Endothelial cell of umbilical vein (primary cell): ENCODE measurements at regions not wholly inside any gene's neighbourhood (a gene's known extent, or its start where the extent isn't known, plus 50 kb on each side); places are given as distances from the start of the nearest gene placed in this dataset.

Experiments used
- BruUV-seq: library from RNA; stranded (reverse); fragments of 400-500 nt; replicated peaks from 2 replicates; lab custom pipeline; 2021; lab: Mats Ljungman, UMichigan
- CTCF ChIA-PET: fragments of 300-600, 350-600 bp; sonication (Branson Sonifier 250); formaldehyde crosslinking; loops from one replicate; lab custom pipeline; 2021; ENCODE audit warnings: antibody characterized with exemption, inconsistent platforms; lab: Charles Lee
- POLR2A ChIA-PET: fragments of 300-600, 350-600 bp; sonication (Branson Sonifier 250); formaldehyde crosslinking; loops from one replicate; lab custom pipeline; 2021; ENCODE audit warnings: antibody characterized with exemption, inconsistent platforms; lab: Charles Lee
- DNase-seq: peaks from one replicate; pipeline ENCODE4 v3.0.0-alpha.2; 2011; ENCODE audit warnings: low read depth, low spot score
- FAIRE-seq: peaks from 2 replicates; lab custom pipeline; 2011; peaks lifted over from hg19 to GRCh38; lab: Jason Lieb, UNC
- H2AFZ ChIP-seq: 2 replicates; pipeline ENCODE4 v1.6.0; 2012; ENCODE audit warnings: low read depth, low read length, control low read depth, inconsistent platforms
- H3K27ac ChIP-seq: 2 replicates; pipeline ENCODE4 v1.5.1; 2011; ENCODE audit warnings: low read depth, mild to moderate bottlenecking, control low read depth, low read length, moderate library complexity; ENCODE audit not compliant: insufficient read depth
- H3K27me3 ChIP-seq, 2 experiments: 2 replicates each; pipeline versions ENCODE4 v1.6.0 to v1.6.1; 2011; ENCODE audit warnings: low read length in 2 of 2, mixed read lengths in 1 of 2; ENCODE audit not compliant: control insufficient read depth in 2 of 2, insufficient read depth in 2 of 2
- H3K36me3 ChIP-seq, 2 experiments: 2 replicates in 1 of 2; 3 replicates in 1 of 2; pipeline ENCODE4 v1.5.1; 2011; ENCODE audit warnings: low read length in 2 of 2, mild to moderate bottlenecking in 1 of 2, moderate library complexity in 1 of 2; ENCODE audit not compliant: control insufficient read depth in 2 of 2, insufficient read depth in 2 of 2; ENCODE audit errors: extremely low read depth in 1 of 2
- H3K4me1 ChIP-seq: 3 replicates; pipeline ENCODE4 v1.5.1; 2011; ENCODE audit warnings: mild to moderate bottlenecking, low read length; ENCODE audit not compliant: control insufficient read depth, insufficient read depth; ENCODE audit errors: extremely low read depth
- H3K4me2 ChIP-seq: 2 replicates; pipeline ENCODE4 v1.6.1; 2011; ENCODE audit warnings: low read length, control low read depth, mixed read lengths; ENCODE audit not compliant: insufficient read depth
- H3K4me3 ChIP-seq, 3 experiments: fragments of 200-600 bp in 1 of 3; sonication (generic), shearing (Covaris generic) in 1 of 3; replicated peaks in 1 of 3; 2 replicates each; pipeline ENCODE4 v1.5.1; 2011 to 2016; ENCODE audit warnings: control low read depth in 3 of 3, low read length in 3 of 3, mild to moderate bottlenecking in 2 of 3, inconsistent platforms in 1 of 3, low read depth in 1 of 3, moderate library complexity in 1 of 3; ENCODE audit not compliant: insufficient read depth in 1 of 3
- H3K79me2 ChIP-seq: 2 replicates; pipeline ENCODE4 v1.6.0; 2012; ENCODE audit warnings: low read length, inconsistent platforms; ENCODE audit not compliant: control insufficient read depth, insufficient read depth
- H3K9ac ChIP-seq: replicated peaks from 2 replicates; pipeline ENCODE3; 2011; ENCODE audit warnings: low read length, control low read depth; ENCODE audit not compliant: insufficient read depth; ENCODE audit errors: extremely low read depth
- H3K9me1 ChIP-seq: replicated peaks from 3 replicates; pipeline ENCODE4 v1.6.0; 2011; ENCODE audit warnings: mild to moderate bottlenecking, low read length; ENCODE audit not compliant: control insufficient read depth, insufficient read depth; ENCODE audit errors: extremely low read depth
- H3K9me3 ChIP-seq: replicated peaks from 2 replicates; pipeline ENCODE4 v1.5.1; 2012; ENCODE audit warnings: low read length, inconsistent platforms; ENCODE audit not compliant: control insufficient read depth, insufficient read depth
- H4K20me1 ChIP-seq: replicated peaks from 2 replicates; pipeline ENCODE3; 2011; ENCODE audit warnings: mild to moderate bottlenecking, low read length; ENCODE audit not compliant: control insufficient read depth, insufficient read depth; ENCODE audit errors: extremely low read depth
- EZH2 ChIP-seq: IDR thresholded peaks from 2 replicates; pipeline ENCODE4 v1.6.1; 2012; ENCODE audit warnings: borderline replicate concordance, low read depth, mild to moderate bottlenecking, moderate library complexity, low read length, inconsistent platforms; ENCODE audit not compliant: severe bottlenecking
- GATA2 ChIP-seq: IDR thresholded peaks from 2 replicates; pipeline ENCODE4 v1.7.0; 2011; ENCODE audit warnings: low read depth, mild to moderate bottlenecking, moderate library complexity, mixed read lengths, low read length; ENCODE audit not compliant: insufficient read length, insufficient read depth
- JUN ChIP-seq: IDR thresholded peaks from 2 replicates; pipeline ENCODE4 v1.6.1; 2011; ENCODE audit warnings: borderline replicate concordance, low read depth; ENCODE audit not compliant: insufficient read length, insufficient read depth
- MAX ChIP-seq: IDR thresholded peaks from 2 replicates; pipeline ENCODE4 v1.6.1; 2011; ENCODE audit not compliant: insufficient read depth, insufficient read length
- MYC ChIP-seq: IDR thresholded peaks from one replicate; pipeline ENCODE4 v1.6.1; 2011; ENCODE audit warnings: mild to moderate bottlenecking, low read depth, low read length
- POLR2AphosphoS5 ChIP-seq: IDR thresholded peaks from 2 replicates; pipeline ENCODE4 v1.6.1; 2012; ENCODE audit warnings: low read depth, mild to moderate bottlenecking, control low read depth, low read length, moderate library complexity; ENCODE audit not compliant: insufficient read depth
- dilution Hi-C: fragments of 300-500 bp; cut with MboI; formaldehyde crosslinking; loops from one replicate; pipeline ENCODE4 v1.15.0; 2019; ENCODE audit warnings: low sequenced_read_pairs; ENCODE audit not compliant: extremely low pct_ligation_motif_present
- intact Hi-C: fragments of 100-400 bp; cut with micrococcal nuclease; formaldehyde crosslinking; loops from one replicate; pipeline ENCODE4 v1.10.0; 2022

- no peak overlapping the region for H2AFZ ChIP-seq
- no peak for TF ChIP-seq MYC
- no peak for TF ChIP-seq MAX
- no peak for TF ChIP-seq POLR2AphosphoS5
- TF ChIP-seq EZH2: no peak
- no peak overlapping the region for H3K9ac ChIP-seq
- FAIRE-seq (no peak), DNase-seq (no peak)
- dilution Hi-C loops: no loop called here
- H3K79me2 ChIP-seq: no peaks in the 10 kb centered on the region
- BruUV-seq: no TSS peak
- no peaks in the 10 kb centered on the region for H3K27me3 ChIP-seq
- no peak overlapping the region for H3K27ac ChIP-seq
- no peaks in the 10 kb centered on the region for H3K9me1 ChIP-seq
- H3K4me1 ChIP-seq: no peaks in the 10 kb centered on the region
- no peaks in the 10 kb centered on the region for H3K36me3 ChIP-seq
- ChIA-PET POLR2A (no interaction called here), CTCF (interaction anchor here (1.0 to 2.1 kb wide), 2 partner anchors 11 to 15 kb away, joined by 3 to 5 read pairs; no protein-coding TSS in a partner anchor)
- no peak overlapping the region for H3K4me2 ChIP-seq
- H3K9me3 ChIP-seq: no peaks in the 10 kb centered on the region
- intact Hi-C loops: no loop called here
- no peaks in the 10 kb centered on the region for H4K20me1 ChIP-seq
- H3K4me3 ChIP-seq: no peak overlapping the region
Measured at GRCh38 chr1:214923278-214923915, 159.1 kb upstream of the KCNK2 start.

DNA sequence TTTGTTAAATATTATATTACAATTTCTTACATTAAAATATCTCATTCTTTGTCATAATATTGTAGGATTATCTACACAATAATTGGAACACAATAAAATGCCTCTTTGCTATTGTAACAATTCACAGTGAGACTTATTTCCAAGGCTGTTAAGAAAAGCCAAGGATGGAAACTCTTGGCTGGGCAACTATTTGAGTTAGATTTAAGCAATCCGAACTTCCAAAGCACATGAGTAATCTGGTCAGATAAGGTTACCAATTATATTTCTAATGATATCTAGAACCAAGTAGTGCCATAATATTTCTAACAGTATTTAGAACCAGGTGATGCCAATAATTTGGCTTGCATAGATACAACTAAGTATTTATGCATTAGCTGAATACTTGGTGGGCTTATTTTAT lies 154.7 kb upstream of the KCNK2 start:
- H4K20me1 ChIP-seq: no peaks in the 10 kb centered on the region
- H3K27me3 ChIP-seq: no peaks in the 10 kb centered on the region
- H2AFZ ChIP-seq: no peak overlapping the region
- H3K79me2 ChIP-seq: no peaks in the 10 kb centered on the region
- POLR2A ChIA-PET: no interaction called here
- no peak for FAIRE-seq
- CTCF ChIA-PET: interaction anchor here (1.5 to 1.8 kb wide), 2 partner anchors 10 to 19 kb away, joined by 7 read pairs; no protein-coding TSS in a partner anchor
- no peaks in the 10 kb centered on the region for H3K9me1 ChIP-seq
- no peaks in the 10 kb centered on the region for H3K36me3 ChIP-seq
- BruUV-seq: no TSS peak
- dilution Hi-C loops (no loop called here), intact Hi-C loops (no loop called here)
- no peak overlapping the region for H3K4me3 ChIP-seq
- H3K9me3 ChIP-seq: no peaks in the 10 kb centered on the region
- H3K4me1 ChIP-seq: no peaks in the 10 kb centered on the region
- no peak overlapping the region for H3K9ac ChIP-seq
- H3K4me2 ChIP-seq: no peak overlapping the region
- TF ChIP-seq GATA2 (no peak), JUN (no peak), EZH2 (no peak)
- no peak for DNase-seq
- no peak overlapping the region for H3K27ac ChIP-seq
